ENCODE measurements at regions not wholly inside any gene's neighbourhood (a gene's known extent, or its start where the extent isn't known, plus 50 kb on each side); places are given as distances from the start of the nearest gene placed in this dataset.
"Not testable (repeated sequence)": the region's sequence is repeated elsewhere in the genome, so short reads cannot be mapped to it uniquely, and the experiment has no call there.

DNA sequence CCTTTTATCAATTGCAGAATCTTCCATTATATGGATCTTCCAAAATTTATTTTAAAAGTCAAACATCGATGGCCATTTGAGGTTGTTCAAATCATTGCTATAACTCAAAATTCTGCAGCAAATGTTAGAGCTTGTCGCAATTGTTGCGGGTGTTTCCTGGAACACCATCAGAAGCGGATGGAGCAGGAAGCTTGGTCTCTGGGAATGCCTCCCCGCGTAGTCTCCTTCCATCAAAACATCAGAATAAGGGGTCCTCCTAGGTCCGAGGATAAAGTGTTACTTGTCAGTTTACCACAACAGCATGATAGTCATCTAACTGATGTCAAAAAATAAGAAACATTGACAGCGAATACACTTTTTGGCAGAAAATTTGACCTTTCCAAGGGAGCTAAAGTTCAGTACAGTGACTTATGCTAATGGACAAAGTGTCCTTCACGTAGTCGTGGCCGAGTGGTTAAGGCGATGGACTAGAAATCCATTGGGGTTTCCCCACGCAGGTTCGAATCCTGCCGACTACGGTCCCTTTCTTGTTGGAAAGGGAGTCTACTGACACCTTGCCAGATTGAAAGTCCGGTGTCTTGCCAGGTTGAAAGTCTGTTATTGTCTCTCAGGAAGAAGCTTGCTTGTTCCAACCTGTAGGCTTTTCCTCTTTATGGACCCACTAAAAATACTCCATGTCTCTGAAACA is 59.0 kb upstream of the ZNF184 start:
- peaks cover 4% of the 10 kb centered on the region for H3K4me1 Mint-ChIP-seq (ENCODE audit: low read depth, unreplicated experiment)
- TF ChIP-seq, protein P1, sequence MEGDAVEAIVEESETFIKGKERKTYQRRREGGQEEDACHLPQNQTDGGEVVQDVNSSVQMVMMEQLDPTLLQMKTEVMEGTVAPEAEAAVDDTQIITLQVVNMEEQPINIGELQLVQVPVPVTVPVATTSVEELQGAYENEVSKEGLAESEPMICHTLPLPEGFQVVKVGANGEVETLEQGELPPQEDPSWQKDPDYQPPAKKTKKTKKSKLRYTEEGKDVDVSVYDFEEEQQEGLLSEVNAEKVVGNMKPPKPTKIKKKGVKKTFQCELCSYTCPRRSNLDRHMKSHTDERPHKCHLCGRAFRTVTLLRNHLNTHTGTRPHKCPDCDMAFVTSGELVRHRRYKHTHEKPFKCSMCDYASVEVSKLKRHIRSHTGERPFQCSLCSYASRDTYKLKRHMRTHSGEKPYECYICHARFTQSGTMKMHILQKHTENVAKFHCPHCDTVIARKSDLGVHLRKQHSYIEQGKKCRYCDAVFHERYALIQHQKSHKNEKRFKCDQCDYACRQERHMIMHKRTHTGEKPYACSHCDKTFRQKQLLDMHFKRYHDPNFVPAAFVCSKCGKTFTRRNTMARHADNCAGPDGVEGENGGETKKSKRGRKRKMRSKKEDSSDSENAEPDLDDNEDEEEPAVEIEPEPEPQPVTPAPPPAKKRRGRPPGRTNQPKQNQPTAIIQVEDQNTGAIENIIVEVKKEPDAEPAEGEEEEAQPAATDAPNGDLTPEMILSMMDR (IDR thresholded peaks at IDR 0.05; ENCODE audit: partially characterized antibody, unreplicated experiment) = no peak
- H3K4me3 Mint-ChIP-seq (ENCODE audit: unreplicated experiment) = no peak overlapping the region

GRCh38 chr6:27529796-27530195 is 56.9 kb upstream of the ZNF184 start:
- H3K4me3 Mint-ChIP-seq (ENCODE audit: unreplicated experiment); H3K27ac Mint-ChIP-seq (ENCODE audit: unreplicated experiment); H3K9me3 Mint-ChIP-seq (ENCODE audit: unreplicated experiment): not testable (repeated sequence)

More for the DNA sequence above, 59.0 kb upstream of the ZNF184 start:
- H3K36me3 Mint-ChIP-seq (ENCODE audit: unreplicated experiment) = no peaks in the 10 kb centered on the region
- H3K27me3 Mint-ChIP-seq (ENCODE audit: unreplicated experiment) = peaks cover 4% of the 10 kb centered on the region
- no peak for DNase-seq
- peaks cover 7% of the 10 kb centered on the region for H3K9me3 Mint-ChIP-seq (ENCODE audit: unreplicated experiment)
- no peak overlapping the region for H3K27ac Mint-ChIP-seq (ENCODE audit: unreplicated experiment)

DNA sequence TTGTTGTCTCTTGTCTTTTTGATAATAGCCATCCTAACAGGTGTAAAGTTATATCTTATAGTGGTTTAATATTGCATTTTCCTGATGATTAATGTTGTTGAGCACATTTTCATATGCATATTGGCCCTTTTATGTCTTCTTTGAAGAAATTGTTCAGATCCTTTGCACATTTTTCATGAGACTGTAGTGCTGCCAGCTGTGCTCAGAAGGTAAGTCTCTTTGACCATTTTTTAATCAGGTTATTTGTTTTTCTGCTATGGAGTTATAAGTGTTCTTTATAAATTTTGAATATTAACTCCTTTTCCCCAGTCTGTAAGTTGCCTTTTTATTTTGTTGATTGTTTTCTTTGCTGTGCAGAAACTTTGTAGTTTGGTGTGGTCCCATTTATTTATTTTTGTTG is 55.8 kb upstream of the ZNF184 start:
- Mint-ChIP-seq H3K27me3 (ENCODE audit: unreplicated experiment) (peaks cover 2% of the 10 kb centered on the region), H3K36me3 (ENCODE audit: unreplicated experiment) (no peaks in the 10 kb centered on the region), H3K9me3 (ENCODE audit: unreplicated experiment) (peaks cover 7% of the 10 kb centered on the region), H3K27ac (ENCODE audit: unreplicated experiment) (no peak overlapping the region), H3K4me3 (ENCODE audit: unreplicated experiment) (no peak overlapping the region), H3K4me1 (ENCODE audit: low read depth, unreplicated experiment) (peaks cover 6% of the 10 kb centered on the region)
- TF ChIP-seq, protein P1 (IDR thresholded peaks at IDR 0.05; ENCODE audit: partially characterized antibody, unreplicated experiment) = no peak
- DNase-seq = no peak

More at GRCh38 chr6:27529796-27530195, 56.9 kb upstream of the ZNF184 start:
- not testable (repeated sequence) for H3K4me1 Mint-ChIP-seq (ENCODE audit: low read depth, unreplicated experiment); DNase-seq; H3K36me3 Mint-ChIP-seq (ENCODE audit: unreplicated experiment); H3K27me3 Mint-ChIP-seq (ENCODE audit: unreplicated experiment)

All from glutamatergic neuron (in vitro differentiated cells).